CD4-positive, alpha-beta T cell treated with Interleukin-6 for 4 hours (primary cell): ENCODE measurements at regions not wholly inside any gene's neighbourhood (a gene's known extent, or its start where the extent isn't known, plus 50 kb on each side); places are given as distances from the start of the nearest gene placed in this dataset.

Experiments used
- DNase-seq: peaks from one replicate; pipeline ENCODE4 v3.0.0-alpha.2; 2020; ENCODE audit warnings: mixed read lengths

DNA sequence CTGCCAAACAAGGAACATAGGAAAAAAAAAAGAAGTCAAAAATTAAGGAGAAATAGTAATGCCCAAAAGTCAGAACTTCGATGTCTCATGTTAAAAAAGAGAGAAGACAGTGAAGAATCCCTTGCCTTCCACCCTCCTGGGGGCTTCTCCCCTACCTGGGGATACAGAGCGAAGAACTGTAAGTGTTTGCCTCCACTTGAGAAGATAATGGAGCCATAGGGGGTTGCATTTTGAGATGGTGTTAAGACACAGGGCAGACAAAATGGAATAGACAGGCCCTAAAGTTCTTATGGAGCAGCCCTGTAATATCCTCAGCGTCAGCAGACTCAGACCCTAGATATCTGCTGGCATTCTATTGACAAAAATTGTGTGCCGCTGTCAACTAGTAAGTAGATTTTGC, 222.2 kb upstream of the MAP3K7 start:
- no peak for DNase-seq

DNA sequence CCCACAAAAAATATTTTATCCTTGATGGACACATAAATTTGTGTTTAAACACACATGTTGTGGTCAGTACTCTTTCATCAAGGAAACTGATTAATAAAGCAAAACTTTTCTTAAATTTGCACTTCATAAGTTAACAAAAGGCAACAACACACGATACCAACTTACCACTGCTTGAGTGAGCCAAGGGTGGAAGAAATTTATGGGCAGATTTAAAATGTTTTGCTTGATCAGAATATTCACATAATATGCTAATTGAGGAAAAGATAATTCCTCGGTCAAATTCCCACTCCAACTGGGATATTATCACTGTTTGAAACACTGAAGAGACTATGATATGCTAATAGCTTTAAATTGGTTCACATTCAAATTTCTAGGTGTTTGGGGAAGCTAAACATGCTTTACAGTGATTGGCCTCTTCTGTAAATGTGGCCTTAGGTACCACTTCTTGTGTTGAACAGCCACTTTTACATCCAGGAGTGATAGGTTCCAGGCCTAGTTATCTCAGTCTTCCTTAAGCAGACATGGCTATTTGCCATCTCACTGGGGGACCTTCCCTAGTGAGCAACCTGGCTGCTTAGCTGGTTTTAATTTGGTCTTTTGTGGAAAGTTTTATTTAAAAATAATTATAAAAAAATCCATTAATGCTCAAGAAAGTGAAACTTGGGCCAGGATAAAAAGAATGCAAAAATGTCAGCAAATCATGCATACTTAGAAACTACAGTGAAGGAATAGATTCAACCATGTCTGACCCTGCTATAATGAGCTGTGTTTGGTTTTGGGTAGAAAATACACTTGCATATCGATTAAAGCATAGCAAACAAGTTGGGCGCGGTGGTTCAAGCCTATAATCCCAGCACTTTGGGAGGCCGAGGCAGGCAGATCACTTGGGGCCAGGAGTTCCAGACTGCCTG, 221.2 kb upstream of the MAP3K7 start:
- DNase-seq, result no peak

DNA sequence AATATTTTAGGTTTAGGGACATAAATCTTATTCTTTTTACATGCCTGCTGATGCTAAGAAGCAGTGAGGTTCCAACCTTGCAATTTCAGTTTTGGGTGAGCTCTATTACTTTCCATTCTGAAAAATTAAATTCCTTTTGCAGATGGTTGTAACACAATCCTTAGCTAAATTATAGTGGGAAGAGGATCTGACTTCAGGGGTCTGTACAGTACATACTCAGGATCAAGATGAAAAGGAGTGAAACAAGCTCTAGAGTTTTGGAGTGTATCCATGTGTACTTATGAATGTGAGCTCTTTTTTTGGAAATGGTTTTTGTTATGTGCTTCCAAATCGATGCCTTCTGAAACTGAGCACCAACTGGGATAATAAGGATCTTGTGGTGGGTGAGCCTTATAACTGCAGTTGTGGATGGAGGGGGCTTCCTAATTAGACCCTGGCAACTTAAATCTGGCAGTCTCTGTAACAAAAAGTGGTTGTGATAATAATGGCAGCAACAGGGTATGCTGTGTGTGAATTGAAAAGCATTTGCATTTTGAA, 218.8 kb upstream of the MAP3K7 start:
- no peak for DNase-seq

DNA sequence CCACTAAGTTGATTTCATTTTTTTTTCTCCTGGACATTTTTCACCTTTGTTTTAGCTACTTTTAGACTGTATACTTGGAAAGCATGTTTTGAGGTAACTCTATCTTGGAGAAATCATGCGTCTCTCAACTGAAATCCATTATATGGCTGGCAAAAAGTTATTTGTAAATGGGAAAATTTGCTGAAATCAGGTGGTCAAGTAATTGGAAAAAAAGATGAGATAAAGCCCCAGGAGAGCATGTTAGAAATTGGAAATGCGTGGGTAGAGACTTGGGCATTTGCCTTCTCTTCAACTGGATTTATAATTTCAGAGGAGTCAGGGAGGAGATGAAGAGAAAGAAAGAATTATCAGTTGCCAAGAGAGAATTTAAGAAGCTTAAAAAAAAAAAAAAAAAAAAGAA, 217.1 kb upstream of the MAP3K7 start:
- no peak for DNase-seq

DNA sequence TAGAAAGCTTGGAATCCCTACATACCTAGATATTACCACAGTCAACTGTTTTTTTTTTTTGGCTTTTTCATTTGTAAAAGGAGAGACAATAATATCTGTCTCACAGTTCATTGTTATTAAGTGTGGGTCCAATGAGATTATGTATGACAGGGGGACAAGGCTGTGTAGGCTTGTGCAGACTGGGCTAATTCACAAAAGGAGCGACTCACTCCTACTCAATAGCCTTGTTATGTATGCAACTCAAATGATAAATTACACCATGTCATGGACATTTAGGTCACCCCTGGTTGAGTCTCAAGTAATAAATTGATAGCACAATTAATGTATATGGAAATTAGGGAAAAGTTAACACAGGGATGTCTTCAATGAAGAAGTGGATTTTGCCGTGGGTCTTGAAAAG, 208.2 kb upstream of the MAP3K7 start:
- DNase-seq, result no peak

DNA sequence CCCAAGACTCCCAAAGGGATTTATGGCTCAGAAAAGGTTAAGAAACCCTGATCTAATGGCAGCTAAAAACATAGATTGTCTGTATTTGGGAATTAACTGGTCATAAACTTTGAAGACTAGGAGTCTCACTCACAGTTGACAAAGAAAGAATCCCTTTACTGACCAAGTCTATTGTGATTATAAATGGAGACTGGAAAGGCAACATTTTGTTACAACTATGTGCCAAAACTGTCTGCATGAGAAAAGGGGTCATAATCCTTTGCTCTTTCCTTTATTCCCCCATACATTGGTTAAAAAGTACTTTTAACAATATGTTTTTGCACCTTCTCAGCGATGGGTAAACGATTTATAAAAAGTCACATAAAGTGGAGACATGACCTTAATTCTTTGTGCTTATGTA, 206.9 kb upstream of the MAP3K7 start:
- DNase-seq, result no peak

DNA sequence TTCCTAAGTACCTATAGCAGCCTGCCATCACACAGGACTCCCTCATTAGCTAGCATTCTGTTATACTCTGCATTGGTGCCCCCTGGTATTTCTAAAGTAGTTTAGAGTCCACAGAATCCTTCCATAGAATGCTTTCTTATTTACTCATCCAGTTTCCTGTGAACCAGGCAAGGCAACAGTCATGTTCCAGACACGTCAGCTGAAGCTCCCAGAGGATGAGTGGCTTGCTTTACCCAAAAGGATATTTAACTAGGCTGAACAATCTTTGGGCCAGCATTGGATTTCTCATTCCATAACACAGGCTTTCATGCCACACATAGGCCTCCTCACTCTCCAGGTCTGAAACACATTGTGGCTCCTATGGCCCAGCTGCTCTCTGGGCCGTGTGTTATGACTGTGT, 203.8 kb upstream of the MAP3K7 start:
- no peak for DNase-seq

DNA sequence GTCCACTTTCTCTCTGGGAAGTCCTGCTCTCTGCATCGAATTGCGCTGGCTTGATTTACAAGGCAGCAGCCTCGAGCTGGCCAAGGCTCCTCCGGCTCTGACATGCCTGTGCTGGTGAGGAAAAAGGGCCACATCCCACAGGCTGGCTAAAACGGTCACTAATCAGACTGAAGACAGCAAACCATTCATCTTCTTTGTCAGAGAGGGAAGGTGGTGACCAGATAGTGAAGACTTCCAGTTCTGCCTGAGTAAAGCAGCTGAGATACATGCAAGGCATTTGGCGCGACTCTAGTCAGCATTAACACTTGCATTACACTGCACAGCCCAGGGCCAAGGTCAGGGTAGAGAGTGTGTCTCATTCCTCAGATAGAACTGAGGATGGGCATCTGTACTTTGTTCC, 203.2 kb upstream of the MAP3K7 start:
- no peak for DNase-seq

DNA sequence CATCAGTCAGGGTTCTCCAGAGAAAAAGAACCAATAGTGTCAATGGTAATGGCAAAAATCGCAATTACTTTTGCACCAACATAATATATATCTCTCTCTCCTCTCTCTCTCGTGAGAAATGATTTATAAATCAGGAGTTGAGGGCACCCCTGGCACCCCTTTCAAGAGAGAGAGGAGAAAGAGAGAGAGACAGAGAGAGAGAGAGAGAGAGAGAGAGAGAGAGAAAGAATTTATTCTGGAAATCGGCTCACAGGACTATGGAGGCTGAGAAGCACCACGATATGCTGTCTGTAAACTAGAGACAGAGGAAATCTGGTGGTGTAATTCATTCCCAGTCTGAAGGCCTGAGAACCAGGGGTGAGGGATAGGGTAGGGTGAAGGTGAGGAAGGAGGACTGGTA, 201.9 kb upstream of the MAP3K7 start:
- DNase-seq, result no peak

DNA sequence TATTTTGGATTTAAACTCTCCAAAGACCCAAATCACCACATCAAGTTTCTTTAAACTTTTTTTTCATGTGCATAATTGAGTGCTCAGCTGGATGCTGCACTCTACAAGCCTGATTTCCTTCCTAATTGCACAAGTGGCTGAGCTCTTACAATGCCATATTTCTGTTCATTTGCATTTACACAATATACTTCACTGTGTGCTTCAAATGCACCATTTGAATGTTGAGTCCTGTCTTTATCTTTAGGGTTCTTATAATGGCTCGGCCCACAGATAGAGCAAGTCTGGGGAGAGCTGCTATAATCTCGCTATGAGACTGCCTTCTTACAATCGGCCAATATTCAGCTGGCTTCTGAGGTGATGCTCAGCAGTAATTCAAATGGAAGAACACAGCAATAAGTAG, 200.6 kb upstream of the MAP3K7 start:
- DNase-seq, result no peak

DNA sequence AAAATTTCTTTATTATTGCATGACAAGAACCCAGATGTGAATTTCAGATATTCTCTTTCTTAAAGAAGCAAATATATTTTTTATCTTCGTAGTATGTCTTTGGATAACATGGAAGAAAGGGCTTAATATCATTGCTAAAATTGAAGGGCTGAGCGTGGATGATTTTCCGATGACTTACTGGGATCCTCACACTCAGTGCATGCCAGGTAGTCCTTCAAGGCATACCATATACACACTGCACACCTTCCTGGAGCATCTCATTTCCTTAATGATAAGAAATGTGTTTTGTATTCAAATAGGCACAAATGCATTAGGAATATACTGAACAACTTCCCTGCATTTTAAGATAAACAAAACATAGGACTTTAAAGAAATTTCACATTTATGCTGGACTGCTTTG, 193.9 kb upstream of the MAP3K7 start:
- no peak for DNase-seq

DNA sequence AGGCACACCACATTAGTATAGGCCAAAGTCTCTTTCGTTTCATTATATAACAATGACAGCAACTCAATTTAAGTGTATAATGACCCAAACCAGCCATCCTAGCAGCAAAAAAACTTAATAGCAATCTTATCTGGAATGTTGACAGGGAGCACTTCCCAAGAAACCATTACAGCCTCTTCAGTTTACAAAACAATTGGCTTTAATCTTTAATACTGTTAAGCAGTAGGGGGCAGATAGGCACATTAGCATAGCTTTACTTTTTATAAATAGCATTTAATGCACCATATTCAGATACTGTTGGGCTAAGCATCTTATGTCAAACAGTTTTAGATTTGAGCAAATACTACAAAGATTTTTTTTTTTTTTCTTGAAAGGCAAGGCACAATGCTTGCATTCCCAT, 193.3 kb upstream of the MAP3K7 start:
- DNase-seq, result no peak

DNA sequence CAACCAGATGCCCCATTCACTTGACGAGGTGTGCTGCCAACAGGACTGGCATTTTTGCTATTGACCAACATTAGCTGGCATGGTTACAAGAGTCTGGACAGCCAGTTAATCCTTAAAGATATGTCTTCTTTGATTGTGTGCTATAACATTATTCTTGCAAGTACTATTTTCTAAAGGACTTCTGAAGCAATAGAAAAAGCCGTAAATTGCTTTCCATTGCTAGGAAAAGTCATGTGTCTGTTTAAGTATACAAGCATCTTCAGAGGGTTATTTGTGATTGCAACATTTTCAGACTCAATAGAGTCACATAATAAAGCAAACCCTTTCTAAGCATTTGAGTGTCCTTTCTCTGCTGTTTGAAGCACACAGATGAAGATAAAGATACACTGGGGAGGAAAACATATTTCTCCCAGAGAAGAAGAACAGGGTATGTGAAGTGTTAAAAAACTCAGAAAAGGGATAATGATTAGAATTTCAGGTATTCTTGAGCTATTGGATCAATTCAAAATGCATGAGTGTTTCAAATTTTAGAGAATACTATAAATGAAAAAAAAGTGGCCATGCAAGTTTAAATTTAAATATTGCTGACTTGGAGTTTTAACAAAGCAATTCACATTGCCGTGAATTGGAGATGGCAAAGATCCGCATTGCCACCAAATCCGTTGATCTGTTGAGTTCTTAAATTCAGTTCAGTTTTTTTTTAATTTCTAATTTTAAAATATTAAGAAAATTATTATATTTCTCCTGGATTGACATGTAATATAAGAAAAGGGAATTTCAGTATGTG, 191.7 kb upstream of the MAP3K7 start:
- no peak for DNase-seq

DNA sequence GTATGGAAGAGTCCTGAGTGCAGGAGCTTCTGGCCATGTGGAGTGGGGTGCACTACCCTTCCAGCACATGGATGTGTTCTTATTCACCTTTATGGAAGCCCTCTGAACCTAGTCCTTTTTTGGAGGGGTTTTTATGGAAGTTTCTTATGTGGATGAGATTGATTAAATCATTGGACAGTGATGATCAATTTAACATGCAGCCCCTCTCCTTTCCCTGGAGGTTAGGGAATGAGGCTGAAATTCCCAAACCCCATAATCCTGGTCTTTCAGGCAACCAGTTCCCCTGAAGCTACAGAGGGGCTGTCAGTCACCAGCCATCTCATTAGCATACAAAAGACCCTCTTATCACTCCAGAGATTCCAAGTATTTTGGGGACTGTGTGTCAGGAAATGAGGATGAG, 183.9 kb upstream of the MAP3K7 start:
- DNase-seq, result no peak

DNA sequence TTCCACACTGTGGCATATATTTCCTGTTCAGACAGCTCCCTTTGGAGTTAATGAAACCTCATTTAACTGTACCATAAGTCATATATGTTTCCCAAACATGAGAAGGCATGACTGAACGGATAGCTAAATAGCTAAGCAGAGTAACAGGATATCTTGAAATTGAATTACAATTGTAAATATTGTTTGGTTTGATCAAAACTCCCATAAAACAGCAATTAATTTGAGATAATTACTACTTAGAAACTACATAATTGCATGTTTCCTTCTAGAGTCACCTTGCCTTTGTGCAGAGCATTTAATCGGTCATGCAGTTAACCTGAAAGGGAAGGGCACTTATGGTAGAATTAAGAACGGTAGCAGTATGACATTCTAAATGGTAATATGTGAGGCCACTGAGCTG, 179.0 kb upstream of the MAP3K7 start:
- no peak for DNase-seq

DNA sequence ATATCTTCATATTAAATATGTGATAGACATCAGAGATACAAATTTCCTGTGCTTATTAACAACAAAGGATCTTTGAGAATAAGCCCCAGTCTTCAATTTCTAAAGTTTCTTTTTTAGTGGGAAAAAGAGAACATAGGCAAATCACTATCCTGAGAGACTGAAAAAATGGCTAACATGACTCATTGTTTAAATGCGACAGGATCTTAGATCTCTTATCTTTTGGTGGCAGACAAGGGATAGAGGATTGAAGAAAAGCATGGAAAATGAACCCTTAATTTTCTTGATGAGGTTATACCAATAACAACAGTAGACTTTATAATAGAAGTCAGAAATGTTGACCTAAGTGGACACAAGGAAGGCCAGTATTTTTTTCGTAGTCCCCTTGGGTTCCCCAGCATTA, 178.6 kb upstream of the MAP3K7 start:
- DNase-seq, result no peak

DNA sequence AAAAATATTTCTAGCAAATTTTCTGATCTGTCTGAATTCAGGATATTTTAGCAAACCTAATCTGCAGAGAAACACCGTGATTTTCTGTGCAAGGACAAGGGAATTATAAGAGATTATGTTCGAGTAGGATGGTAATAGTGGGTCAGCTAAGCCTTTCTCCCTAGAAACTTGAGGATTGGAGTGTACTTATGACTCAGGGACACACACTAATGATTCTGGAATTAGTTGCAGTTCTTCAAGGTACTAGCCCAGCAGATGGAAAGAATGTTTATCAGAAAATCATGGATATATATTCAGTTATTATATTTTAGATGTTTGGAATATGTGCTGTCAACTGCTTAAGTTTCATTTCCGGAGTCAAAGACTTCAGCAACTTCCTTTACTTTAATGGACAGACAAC, 177.1 kb upstream of the MAP3K7 start:
- no peak for DNase-seq

DNA sequence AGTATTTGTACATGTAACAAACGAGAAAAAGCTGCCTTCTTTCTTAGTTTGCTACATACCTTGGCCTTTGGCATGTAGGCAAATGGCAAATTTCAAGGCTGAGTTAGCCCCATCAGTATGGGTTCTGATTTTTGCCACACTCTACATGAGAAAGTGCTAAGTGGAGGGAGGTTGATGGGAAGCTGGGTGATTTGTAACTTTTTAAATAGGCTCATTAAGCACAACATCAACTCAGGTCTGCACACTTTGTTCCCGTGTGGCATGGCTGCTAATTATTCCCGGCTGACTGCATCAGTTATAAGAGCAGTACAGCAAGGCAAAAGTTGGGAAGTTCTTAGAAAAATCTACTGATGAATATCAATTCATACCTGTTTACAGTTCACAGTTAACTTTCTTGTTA, 172.8 kb upstream of the MAP3K7 start:
- DNase-seq, result no peak

DNA sequence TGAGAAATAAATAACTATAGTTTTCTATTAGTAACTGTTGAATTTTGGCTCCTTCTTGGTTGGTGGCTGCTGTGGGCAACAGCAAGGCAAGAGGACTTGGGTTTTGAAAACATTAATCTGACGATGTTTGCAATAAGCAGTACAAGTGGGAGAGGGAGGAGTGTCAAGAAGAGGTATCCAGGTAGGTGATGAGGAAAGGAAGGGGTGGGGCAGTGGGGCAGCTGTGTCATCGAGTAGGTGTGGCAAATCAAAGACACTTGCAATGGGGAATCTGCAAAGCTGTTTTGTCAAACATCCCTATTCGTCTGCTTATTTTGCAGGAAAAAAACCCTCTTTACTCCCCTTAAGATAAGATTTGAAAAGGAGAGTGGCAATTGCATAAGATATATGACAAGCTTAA, 171.9 kb upstream of the MAP3K7 start:
- DNase-seq, result no peak

DNA sequence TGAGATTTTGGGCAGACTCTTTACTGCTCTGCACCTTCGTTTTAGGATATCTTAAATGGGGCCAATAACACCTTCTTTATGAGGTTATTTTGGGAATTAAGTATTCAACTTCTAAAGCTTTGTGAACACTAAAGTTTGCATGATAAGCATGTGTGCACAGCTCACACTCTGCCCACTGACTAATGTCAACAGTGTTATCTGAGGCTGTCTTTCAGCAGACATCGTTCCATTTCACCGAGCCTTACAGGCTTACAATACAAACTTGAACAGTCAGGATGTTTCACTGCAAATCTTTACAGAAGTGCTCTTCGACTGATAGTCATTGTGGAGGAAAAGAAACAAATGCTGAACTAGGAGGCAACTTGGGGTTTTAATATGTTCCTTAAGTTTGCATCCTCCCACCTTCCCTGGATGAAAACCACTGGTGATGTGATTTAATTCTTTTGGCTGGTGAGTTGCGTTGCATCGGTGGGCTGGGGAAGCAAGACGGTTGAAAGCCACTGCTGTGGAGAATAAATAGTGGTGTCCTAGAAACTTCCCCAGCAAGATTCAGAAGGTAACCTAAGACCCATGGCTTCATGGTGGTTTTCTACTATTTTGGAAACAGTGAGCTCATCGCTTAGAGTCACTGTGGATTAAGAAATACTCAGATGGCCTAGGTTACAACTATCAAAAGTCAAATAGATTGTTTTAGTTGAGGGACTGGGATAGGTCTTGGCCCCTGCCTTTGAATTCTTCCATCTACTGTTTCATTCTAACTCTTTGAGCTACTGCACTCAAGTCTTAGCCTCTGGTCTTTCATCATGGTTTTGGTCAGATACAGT, 167.2 kb upstream of the MAP3K7 start:
- DNase-seq, result no peak

DNA sequence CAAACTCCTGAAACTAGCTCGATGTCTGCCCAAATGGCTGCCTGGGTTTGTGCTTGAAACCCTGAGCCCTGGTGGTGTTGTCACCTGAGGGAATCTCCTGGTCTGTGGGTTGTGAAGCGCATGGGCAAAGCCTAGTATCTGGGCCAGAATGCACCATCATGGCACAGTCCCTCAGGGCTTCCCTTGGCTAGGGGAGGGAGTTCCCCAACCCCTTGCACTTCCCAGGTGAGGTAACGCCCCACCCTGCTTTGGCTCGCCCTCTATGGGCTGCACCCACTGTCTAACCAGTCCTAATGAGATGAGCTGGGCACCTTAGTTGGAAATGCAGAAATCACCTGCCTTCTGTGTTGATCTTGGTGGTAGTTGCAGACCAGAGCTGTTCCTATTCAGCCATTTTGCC, 152.9 kb upstream of the MAP3K7 start:
- DNase-seq, result no peak

DNA sequence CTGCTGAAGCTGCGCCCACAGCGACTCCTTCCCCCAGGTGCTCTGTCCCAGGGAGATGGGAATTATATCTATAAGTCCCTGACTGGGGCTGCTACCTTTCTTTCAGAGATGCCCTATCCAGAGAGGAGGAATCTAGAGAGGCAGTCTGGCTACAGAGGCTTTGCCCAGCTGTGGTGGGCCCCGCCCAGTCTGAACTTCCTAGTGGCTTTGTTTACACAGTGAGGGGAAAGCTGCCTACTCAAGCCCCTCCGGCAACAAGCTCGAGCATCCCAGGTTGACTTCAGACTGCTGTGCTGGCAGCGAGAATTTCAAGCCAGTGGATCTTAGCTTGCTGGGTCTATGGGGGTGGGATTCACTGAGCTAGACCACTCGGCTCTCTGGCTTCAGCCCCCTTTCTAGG, 152.5 kb upstream of the MAP3K7 start:
- no peak for DNase-seq

DNA sequence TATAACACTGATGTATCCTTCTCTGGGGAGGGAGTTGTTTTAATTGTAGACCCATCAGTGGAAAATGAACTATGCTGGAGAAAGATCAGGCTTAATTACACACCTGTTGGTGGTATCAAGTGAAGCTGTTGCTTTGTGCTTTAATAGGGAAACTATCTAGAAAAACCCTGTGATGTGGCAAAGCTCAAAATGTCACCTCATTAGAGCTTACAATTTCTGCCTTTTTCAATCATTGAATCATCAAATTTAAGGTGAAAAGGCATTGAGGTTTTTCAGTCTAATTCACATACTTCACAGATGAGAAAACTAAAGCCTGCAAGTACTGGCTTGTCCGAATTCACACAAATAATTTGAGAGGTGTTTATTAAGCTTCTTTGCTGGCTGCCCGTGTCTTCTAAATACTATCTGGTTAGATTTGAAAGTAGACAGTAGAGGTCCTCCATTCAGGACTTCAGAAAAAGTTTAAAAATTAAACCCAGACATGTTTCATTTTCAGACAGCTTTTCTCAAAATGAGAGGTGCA, 143.3 kb upstream of the MAP3K7 start:
- no peak for DNase-seq
